ENCODE measurements at regions not wholly inside any gene's neighbourhood (a gene's known extent, or its start where the extent isn't known, plus 50 kb on each side); places are given as distances from the start of the nearest gene placed in this dataset.

DNA sequence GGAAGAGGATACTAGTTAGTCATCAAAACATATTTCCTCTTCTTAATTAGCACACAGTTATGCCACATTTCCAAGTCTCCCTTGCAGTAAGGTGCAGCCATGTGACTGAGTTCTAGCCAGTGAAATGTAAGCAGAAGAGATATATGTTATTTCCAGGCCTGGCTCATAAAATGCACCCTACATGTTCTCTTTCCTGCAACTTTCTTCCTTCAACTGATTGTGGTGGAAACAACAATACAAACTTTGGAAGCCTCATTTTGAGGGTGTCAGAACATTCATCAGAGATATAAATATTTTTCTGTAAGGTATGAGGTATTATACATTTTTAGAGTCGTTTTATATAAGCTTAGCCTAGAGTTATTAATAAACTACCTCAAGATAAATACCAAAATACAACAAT lies 110.9 kb upstream of the PDE7B start:
- CTCF ChIA-PET (ENCODE audit: partially characterized antibody), result interaction anchor here (1.1 to 3.9 kb wide), 3 partner anchors 12 to 486 kb away, joined by 3 to 19 read pairs (median 5); no protein-coding TSS in a partner anchor
- Histone ChIP-seq H2BK5ac (ENCODE audit: low read depth, low read length) (no peak overlapping the region), H4K91ac (replicated peaks; ENCODE audit: insufficient read length, low read length) (no peak overlapping the region), H2BK15ac (ENCODE audit: low read length) (no peak overlapping the region), H3K36me3 (ENCODE audit: control insufficient read depth in 2 of 4, insufficient read depth in 4 of 4, low read length in 3 of 4) (no peaks in the 10 kb centered on the region), H3K27ac (ENCODE audit: low read depth, low read length) (no peak overlapping the region), H3K4me3 (ENCODE audit: extremely low read depth in 1 of 4, insufficient read depth in 2 of 4, low read depth in 3 of 4, low read length in 4 of 4) (no peak overlapping the region), H4K8ac (ENCODE audit: extremely low read depth, insufficient read depth, low read length) (no peak overlapping the region), H2AFZ (ENCODE audit: low read length) (no peak overlapping the region), H3K56ac (replicated peaks; ENCODE audit: insufficient read length, low read depth, low read length) (no peak overlapping the region), H3K9me3 (ENCODE audit: insufficient read depth in 2 of 2, low read depth in 1 of 2, low read length in 1 of 2) (no peaks in the 10 kb centered on the region), H3K79me2 (ENCODE audit: control insufficient read depth in 1 of 2, insufficient read depth in 2 of 2, low read length in 2 of 2) (no peaks in the 10 kb centered on the region), H3K9ac (replicated peaks in 1 of 4; ENCODE audit: extremely low read depth in 1 of 4, low read depth in 3 of 4, low read length in 3 of 4) (no peak overlapping the region), H3K27me3 (replicated peaks in 1 of 4; ENCODE audit: control insufficient read depth in 3 of 4, extremely low read depth in 1 of 4, insufficient read depth in 3 of 4, low read length in 3 of 4) (no peaks in the 10 kb centered on the region), H4K20me1 (replicated peaks in 1 of 2; ENCODE audit: control insufficient read depth in 1 of 2, insufficient read depth in 2 of 2, low read length in 2 of 2) (no peaks in the 10 kb centered on the region), H3K23me2 (ENCODE audit: low read depth, low read length) (no peaks in the 10 kb centered on the region), H2BK12ac (ENCODE audit: low read depth, low read length) (no peak overlapping the region), H4K5ac (ENCODE audit: insufficient read length, low read depth, low read length) (no peak overlapping the region), H3K4me2 (ENCODE audit: insufficient read depth in 1 of 2, low read depth in 2 of 2, low read length in 2 of 2) (no peak overlapping the region), H2AK5ac (ENCODE audit: low read depth, low read length) (no peak overlapping the region), H2BK120ac (replicated peaks; ENCODE audit: low read depth, low read length) (no peak overlapping the region), H2BK20ac (ENCODE audit: low read length) (no peak overlapping the region), H3K4me1 (replicated peaks in 1 of 4; ENCODE audit: control insufficient read depth in 3 of 4, insufficient read depth in 4 of 4, low read length in 3 of 4) (no peaks in the 10 kb centered on the region), H3K79me1 (ENCODE audit: low read depth, low read length) (no peaks in the 10 kb centered on the region), H3K14ac (ENCODE audit: insufficient read length) (no peak overlapping the region), H3K4ac (replicated peaks; ENCODE audit: insufficient read length, low read depth, low read length) (no peak overlapping the region), H3K18ac (ENCODE audit: extremely low read depth, low read length) (no peak overlapping the region), H3K23ac (ENCODE audit: insufficient read length) (no peak overlapping the region)
- POLR2A ChIA-PET (ENCODE audit: partially characterized antibody), result no interaction called here
- DNase-seq (ENCODE audit: low read depth in 1 of 2, low spot score in 2 of 2) (no peak), FAIRE-seq (no peak)
- WGBS, 2 experiments (ENCODE audit: extremely low coverage in 1 of 2, insufficient coverage in 1 of 2, insufficient read length in 1 of 2, insufficient replicate concordance in 2 of 2, low coverage in 1 of 2, low lambda C conversion rate in 2 of 2, missing lambda C conversion rate in 1 of 2), result 78% methylated on average over 1 of the region's 1 CpG; no CpG with 5 or more reads in 1 of the 2 experiments
- TF ChIP-seq, protein P1, sequence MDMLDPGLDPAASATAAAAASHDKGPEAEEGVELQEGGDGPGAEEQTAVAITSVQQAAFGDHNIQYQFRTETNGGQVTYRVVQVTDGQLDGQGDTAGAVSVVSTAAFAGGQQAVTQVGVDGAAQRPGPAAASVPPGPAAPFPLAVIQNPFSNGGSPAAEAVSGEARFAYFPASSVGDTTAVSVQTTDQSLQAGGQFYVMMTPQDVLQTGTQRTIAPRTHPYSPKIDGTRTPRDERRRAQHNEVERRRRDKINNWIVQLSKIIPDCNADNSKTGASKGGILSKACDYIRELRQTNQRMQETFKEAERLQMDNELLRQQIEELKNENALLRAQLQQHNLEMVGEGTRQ (IDR thresholded peaks at IDR 0.05; ENCODE audit: low read length), result no peak
